Heart right ventricle (tissue), 16 donors: ENCODE measurements at regions not wholly inside any gene's neighbourhood (a gene's known extent, or its start where the extent isn't known, plus 50 kb on each side); places are given as distances from the start of the nearest gene placed in this dataset.

Source experiments
- ATAC-seq, 8 donors: fragments of 200-7000 bp; cut with Tn5 transposase; one replicate each; pipeline ENCODE4 v1.9.1; 2020; ENCODE audit warnings: mild to moderate bottlenecking in 8 of 8, moderate library complexity in 8 of 8, moderate number of reproducible peaks in 1 of 8
- DNase-seq, 2 donors: peaks; one replicate each; pipeline ENCODE4 v3.0.0-alpha.2; 2020
- H3K27ac ChIP-seq, 10 donors: fragments of 200-600 bp; sonication (generic) in 2 of 10; one replicate each; pipeline versions ENCODE4 v1.5.0 to v1.8.0; 2020 to 2022; ENCODE audit warnings: mild to moderate bottlenecking in 3 of 10
- H3K27me3 ChIP-seq, 7 donors: fragments of 200-600 bp; one replicate each; pipeline ENCODE4 v1.8.0; 2021 to 2022; ENCODE audit warnings: mild to moderate bottlenecking in 2 of 7
- H3K36me3 ChIP-seq, 9 donors: fragments of 200-600 bp; sonication (generic) in 1 of 9; one replicate each; pipeline versions ENCODE4 v1.5.0 to v1.8.0; 2020 to 2022; ENCODE audit warnings: mild to moderate bottlenecking in 2 of 9
- H3K4me1 ChIP-seq, 9 donors: fragments of 200-600 bp; sonication (generic) in 1 of 9; one replicate each; pipeline versions ENCODE4 v1.5.0 to v1.8.0; 2020 to 2022; ENCODE audit warnings: mild to moderate bottlenecking in 4 of 9
- H3K4me3 ChIP-seq, 10 donors: fragments of 200-600 bp; sonication (generic) in 2 of 10; one replicate each; pipeline versions ENCODE4 v1.5.0 to v1.8.0; 2020 to 2022; ENCODE audit warnings: mild to moderate bottlenecking in 7 of 10, moderate library complexity in 2 of 10
- H3K9me3 ChIP-seq, 11 donors: fragments of 200-600 bp in 10 of 11; sonication (generic) in 2 of 11; one replicate each; pipeline versions ENCODE4 v1.5.0 to v1.8.0; 2013 to 2022; ENCODE audit warnings: mild to moderate bottlenecking in 2 of 11, control low read depth in 1 of 11, moderate library complexity in 1 of 11
- WGBS, 2 donors: extraction: QIAGEN DNeasy Blood & Tissue Kit; methylation state at CpG; one replicate each; pipeline ENCODE4 v1.1.7; 2013; ENCODE audit warnings: inconsistent platforms in 1 of 2; 5-methylcytosine and 5-hydroxymethylcytosine counted together
- intact Hi-C, 10 donors: fragments of 100-400 bp; cut with DNase I; formaldehyde crosslinking; loops; one replicate each; pipeline versions ENCODE4 v1.11.1 to v1.14.2; 2022
- TF ChIP-seq, protein P1 (sequence below), 9 donors: fragments of 200-600 bp; sonication (generic) in 2 of 9; IDR thresholded peaks; one replicate each; pipeline versions ENCODE4 v1.5.0 to v1.8.0; 2021 to 2022; ENCODE audit warnings: antibody characterized with exemption in 9 of 9, mild to moderate bottlenecking in 5 of 9, moderate library complexity in 1 of 9
- donor health status: Arrhythmogenic right ventricular cardiomyopathy.
- donor health status: ischemic (EF 13 %, LVEDD 7.1; RV severe dilation, severe dysfunction).
- donor health status: healthy with polysubstance abuse.
- donor health status: DM: no; HTN: yes; CAD: no.
- donor health status: DM: no; HTN: no; CAD: no.
- donor health status: ischemic (EF 25% LVEDD 6.9; RV normal size, moderate dysfunction).
- donor health status: ischemic (EF 25% LVEDD 5.7; RV mildly dilated, moderate dysfunction).
- donor health status: healthy.
- donor health status: DM: yes; HTN: yes; CAD: no.
- donor health status: Ischemic cardiomyopathy.
- donor health status: ischemic (EF 35%, LVEDD 5.7; RV mildly dilated, moderate dysfunction).
- donor health status: nonischemic (EF 11% LVEDD 7.7; RV severe dilation, severe dysfunction).
- donor health status: DM: yes; HTN: yes; CAD: no.
- donor health status: PGD.
- donor health status: ischemic (EF 29% LVEDD 5.4; RV normal size, mild dysfunction).
- donor health status: nonischemic (EF 23%, LVEDD 6.1; RV moderate dilation, normal function).

GRCh38 chr9:73451003-73451402 lies 299.3 kb downstream of the ANXA1 start:
- H3K4me1 ChIP-seq, result peaks cover 0 to 5% (median 0%) of the 10 kb centered on the region in 9 donors
- H3K36me3 ChIP-seq, result peaks cover 0 to 6% (median 0%) of the 10 kb centered on the region in 9 donors
- DNase-seq (no peak), ATAC-seq (no peak)
- no peaks in the 10 kb centered on the region for H3K9me3 ChIP-seq
- WGBS, 2 donors, result 84 to 94% methylated on average over 2 of the region's 2 CpGs
- H3K27ac ChIP-seq, result peak overlapping the region in 2 of 10 donors; percentile 64 to 68
- no peak overlapping the region for H3K4me3 ChIP-seq
- TF ChIP-seq, protein P1, sequence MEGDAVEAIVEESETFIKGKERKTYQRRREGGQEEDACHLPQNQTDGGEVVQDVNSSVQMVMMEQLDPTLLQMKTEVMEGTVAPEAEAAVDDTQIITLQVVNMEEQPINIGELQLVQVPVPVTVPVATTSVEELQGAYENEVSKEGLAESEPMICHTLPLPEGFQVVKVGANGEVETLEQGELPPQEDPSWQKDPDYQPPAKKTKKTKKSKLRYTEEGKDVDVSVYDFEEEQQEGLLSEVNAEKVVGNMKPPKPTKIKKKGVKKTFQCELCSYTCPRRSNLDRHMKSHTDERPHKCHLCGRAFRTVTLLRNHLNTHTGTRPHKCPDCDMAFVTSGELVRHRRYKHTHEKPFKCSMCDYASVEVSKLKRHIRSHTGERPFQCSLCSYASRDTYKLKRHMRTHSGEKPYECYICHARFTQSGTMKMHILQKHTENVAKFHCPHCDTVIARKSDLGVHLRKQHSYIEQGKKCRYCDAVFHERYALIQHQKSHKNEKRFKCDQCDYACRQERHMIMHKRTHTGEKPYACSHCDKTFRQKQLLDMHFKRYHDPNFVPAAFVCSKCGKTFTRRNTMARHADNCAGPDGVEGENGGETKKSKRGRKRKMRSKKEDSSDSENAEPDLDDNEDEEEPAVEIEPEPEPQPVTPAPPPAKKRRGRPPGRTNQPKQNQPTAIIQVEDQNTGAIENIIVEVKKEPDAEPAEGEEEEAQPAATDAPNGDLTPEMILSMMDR (IDR thresholded peaks at IDR 0.05), result no peak
- no peaks in the 10 kb centered on the region for H3K27me3 ChIP-seq
- intact Hi-C loops, result no loop called here

GRCh38 chr9:73459817-73460216 lies 308.2 kb downstream of the ANXA1 start:
- Histone ChIP-seq H3K9me3 (no peaks in the 10 kb centered on the region), H3K36me3 (no peaks in the 10 kb centered on the region), H3K27me3 (no peaks in the 10 kb centered on the region), H3K4me1 (no peaks in the 10 kb centered on the region), H3K27ac (no peak overlapping the region), H3K4me3 (no peak overlapping the region)
- no peak for ATAC-seq
- DNase-seq, result no peak
- TF ChIP-seq, protein P1 (IDR thresholded peaks at IDR 0.05), result no peak
- intact Hi-C loops, result no loop called here

DNA sequence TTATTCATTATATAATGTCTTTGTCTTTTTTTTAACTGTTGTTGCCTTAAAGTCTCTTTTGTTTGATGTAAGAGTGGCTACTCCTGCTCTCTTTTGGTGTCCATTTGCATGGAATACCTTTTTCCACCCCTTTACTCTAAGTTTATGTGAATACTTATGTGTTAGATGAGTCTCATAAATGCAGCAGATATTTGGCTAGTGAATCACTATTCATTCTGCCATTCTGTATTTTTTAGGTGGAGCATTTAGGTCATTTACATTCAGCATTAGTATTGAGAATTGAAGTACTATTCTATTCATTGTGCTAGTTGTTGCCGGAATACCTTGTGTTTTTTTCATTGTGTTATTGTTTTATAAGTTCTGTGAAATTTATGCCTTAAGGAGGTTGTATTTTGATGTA lies 317.1 kb downstream of the ANXA1 start:
- DNase-seq (no peak), ATAC-seq (no peak)
- peaks cover 0 to 10% (median 0%) of the 10 kb centered on the region in 11 donors for H3K9me3 ChIP-seq
- H3K27me3 ChIP-seq, result no peaks in the 10 kb centered on the region
- H3K4me1 ChIP-seq, result peaks cover 0 to 6% (median 0%) of the 10 kb centered on the region in 9 donors
- intact Hi-C loops, result no loop called here
- 99 to 100% methylated on average over 1 of the region's 1 CpG for WGBS, 2 donors
- no peaks in the 10 kb centered on the region for H3K36me3 ChIP-seq
- no peak overlapping the region for H3K4me3 ChIP-seq
- TF ChIP-seq, protein P1 (IDR thresholded peaks at IDR 0.05), result no peak
- H3K27ac ChIP-seq, result no peak overlapping the region

DNA sequence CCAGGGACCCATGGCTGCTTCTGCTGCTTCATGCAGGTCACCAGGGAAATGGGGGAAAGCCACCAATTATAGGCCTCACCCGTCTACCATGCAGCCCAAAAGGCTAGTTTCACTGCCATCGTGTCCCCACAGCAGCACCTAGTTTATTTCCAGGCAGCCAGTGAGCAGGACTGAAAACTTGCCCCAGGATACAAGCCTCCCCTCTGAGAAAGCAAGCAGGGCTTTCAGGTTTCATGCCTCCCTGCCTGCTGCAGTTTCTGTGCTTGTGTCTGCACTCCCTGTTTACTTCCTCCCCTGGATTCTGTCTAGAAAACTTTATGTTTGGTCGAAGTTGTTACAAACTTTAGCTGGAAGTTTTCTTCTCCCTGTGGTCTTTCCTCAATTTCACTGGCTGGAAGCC lies 319.1 kb downstream of the ANXA1 start:
- Histone ChIP-seq H3K27me3 (no peaks in the 10 kb centered on the region), H3K27ac (no peak overlapping the region), H3K9me3 (peaks cover 0 to 16% (median 0%) of the 10 kb centered on the region in 11 donors), H3K4me1 (peaks cover 0 to 6% (median 0%) of the 10 kb centered on the region in 9 donors), H3K4me3 (no peak overlapping the region), H3K36me3 (no peaks in the 10 kb centered on the region)
- WGBS, 2 donors, result 68% methylated on average over 3 of the region's 3 CpGs
- DNase-seq (no peak), ATAC-seq (no peak)
- intact Hi-C loops, result loop anchor here in 1 of 10 donors (10.0 kb wide), 1 partner anchor 64 kb away; no protein-coding TSS in a partner anchor
- TF ChIP-seq, protein P1 (IDR thresholded peaks at IDR 0.05), result no peak
